ENCODE measurements at regions not wholly inside any gene's neighbourhood (a gene's known extent, or its start where the extent isn't known, plus 50 kb on each side); places are given as distances from the start of the nearest gene placed in this dataset.
"Not testable (repeated sequence)": the region's sequence is repeated elsewhere in the genome, so short reads cannot be mapped to it uniquely, and the experiment has no call there.

DNA sequence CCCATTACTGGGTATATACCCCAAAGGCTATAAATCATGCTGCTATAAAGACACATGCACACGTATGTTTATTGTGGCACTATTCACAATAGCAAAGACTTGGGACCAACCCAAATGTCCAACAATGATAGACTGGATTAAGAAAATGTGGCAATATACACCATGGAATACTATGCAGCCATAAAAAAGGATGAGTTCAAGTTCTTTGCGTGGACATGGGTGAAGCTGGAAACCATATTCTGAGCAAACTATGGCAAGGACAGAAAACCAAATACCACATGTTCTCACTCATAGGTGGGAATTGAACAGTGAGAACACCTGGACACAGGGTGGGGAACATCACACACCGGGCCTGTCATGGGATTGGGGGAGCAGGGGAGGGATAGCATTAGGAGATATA lies 54.4 kb upstream of the MUCL1 start:
- not testable (repeated sequence) for DNase-seq (ENCODE audit: low read depth)

DNA sequence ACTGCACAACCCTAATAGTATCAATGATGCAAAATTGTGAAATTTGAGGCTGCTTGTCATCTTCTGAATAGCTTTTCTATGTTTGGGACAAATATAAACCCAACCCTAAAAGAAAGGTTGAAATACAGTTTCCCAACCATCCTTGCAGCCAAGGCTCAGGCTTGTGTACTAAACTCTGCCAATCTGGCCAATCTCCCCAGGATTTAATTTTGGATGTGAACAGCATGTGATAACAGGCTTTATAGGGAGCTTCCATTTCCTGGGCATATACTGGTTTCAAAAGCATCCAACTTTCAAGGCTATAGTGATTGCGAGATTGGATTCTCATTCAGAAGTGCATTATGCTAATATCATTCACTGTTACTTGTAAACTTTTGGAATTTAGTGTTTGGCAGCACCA lies 55.7 kb upstream of the MUCL1 start:
- DNase-seq (ENCODE audit: low read depth), result no peak

DNA sequence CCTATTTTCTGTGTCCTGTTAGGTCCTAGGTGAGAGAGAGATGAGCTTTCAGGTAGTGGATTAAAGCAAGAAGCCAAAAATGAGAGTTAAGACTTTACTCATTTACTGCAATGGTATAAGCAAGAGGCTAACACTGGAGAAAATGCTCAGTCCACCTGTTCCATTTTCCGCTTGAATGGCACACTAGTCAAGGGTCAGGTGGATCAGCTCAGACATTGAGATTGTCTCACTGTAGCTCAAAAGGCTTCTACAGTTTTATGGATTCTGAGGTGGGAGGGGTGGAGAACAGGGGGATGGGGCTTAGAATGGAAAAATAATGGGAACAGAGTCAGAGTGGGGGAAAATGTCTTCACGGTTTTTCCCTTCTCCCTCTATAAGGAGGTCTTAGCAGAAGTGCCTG lies 57.3 kb upstream of the MUCL1 start:
- DNase-seq (ENCODE audit: low read depth), result no peak

DNA sequence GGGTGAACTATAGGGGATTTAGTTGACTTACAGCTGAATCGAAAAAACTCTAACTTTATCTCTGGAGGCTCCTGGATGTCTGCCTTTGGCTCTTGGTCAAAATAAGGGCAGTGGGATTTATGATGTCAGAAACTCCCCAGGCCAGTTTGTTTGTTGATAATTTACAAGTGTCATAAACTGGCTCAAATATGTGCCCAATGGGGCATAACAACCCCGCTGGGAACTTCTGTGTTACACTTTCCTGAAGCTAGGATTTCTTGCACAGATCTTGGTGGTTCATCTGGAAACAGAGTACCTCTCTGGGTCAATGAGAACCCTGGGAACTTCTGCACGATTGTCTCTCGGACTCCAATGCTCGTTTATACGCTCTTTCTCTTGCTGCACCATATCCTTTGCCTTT lies 58.7 kb upstream of the MUCL1 start:
- DNase-seq (ENCODE audit: low read depth), result no peak

DNA sequence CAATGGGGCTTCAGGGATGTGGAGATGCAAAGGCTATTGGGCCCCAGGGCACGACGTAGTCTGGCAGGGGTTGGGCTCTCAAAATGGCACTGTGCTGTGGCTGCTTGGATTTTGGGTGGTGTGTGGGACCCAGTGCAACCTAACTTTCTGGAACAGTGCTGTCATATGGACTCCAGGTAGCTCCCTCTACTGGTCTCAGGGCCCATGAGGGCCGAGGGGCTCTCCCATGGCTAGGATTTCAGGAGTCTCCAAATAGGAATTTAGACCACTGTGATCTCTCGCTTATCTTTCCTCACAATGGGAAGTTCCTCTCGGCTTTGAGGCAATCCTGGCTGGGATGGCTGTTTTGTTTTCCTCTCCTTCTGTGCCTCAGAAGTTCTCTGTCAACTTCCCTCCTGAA lies 68.2 kb upstream of the MUCL1 start:
- DNase-seq (ENCODE audit: low read depth), result no peak

DNA sequence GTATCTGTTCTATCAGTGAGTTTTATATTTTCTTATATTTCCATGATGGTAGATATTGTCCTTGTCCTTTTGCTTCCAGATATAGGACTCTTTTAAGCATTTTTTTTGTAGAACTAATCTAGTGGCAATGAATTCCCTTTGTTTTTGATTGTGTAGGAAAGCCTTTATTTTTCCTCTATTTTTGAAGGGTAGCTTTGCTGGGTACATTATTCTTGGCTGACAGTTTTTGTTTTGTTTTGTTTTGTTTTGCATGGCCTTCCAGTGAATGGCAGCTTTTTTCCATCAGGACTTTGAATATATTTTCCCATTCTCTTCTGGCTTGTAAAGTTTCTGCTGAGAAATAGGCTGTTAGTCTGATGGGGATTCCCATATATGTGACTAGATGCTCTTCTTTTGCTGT lies 70.2 kb upstream of the MUCL1 start:
- no peak for DNase-seq (ENCODE audit: low read depth)

DNA sequence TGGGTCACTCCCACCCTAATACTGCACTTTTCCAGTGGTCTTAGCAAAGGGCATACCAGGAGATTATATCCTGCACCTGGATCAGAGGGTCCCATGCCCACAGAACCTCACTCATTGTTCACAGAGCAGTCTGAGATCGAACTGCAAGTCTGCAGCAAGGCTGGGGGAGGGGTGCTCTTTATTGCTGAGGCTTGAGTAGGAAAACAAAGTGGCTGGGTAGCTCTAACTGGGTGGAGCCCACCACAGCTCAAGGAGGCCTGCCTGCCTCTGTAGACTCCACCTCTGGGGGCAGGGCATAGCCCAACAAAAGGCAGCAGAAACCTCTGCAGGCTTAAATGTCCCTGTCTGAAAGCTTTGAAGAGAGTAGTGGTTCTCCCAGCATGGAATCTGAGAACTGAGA lies 77.3 kb upstream of the MUCL1 start:
- DNase-seq (ENCODE audit: low read depth), result not testable (repeated sequence)

DNA sequence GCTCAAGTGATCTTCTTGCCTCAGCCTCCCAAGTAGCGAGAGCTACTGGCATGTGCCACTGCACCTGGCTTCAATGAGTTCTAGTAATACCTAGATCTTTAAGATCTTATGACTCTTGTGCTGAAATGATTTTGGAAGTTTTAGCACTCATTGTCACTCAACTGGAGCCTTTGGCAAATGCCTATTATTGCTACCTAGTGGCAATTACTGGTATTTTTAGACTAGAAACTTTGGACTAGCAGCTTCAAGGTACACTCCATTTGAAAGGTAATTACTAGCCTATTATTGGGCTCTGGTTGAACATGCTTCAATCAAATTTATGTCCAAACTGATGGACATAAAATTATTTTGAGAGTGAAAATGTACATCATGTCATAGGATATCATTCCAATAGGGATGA lies 80.7 kb upstream of the MUCL1 start:
- no peak for DNase-seq (ENCODE audit: low read depth)

DNA sequence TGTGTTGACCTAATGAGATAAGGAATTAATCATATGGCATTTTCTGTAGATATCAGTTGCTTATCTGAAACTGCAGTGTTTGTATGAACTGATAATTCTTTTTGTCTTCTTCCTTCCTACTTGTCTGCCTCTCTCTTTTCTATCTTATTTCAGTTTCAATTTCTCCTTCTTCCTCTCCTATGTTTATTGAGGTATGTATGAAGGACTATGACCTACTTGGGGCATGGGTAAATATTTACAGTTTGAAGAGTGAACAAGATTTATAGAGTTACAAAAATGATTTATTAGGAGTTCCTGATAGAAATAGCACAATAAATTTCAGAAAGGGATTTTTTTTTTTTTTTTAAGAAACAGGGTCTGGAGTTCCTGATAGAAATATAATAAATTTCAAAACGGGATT lies 88.7 kb upstream of the MUCL1 start:
- no peak for DNase-seq (ENCODE audit: low read depth)

DNA sequence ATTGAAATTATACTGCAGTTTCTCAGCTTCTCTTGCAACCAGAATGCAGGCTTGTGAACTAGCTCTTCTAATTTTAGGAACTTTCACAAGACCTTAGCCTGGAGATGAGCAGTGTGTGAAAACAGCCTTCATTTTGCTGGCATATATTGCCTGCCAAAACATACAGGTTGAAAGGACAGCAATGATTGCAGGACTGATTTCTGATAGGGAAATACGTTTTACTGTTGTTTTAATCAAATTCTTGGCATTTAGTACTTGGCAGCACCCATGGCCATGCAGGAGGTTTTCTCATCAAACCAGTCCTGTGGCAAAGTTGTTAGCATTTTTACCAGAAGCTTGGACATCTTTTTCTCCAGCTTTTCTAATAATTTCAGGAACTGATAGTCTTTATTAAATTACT lies 91.9 kb upstream of the MUCL1 start:
- DNase-seq (ENCODE audit: low read depth), result no peak

DNA sequence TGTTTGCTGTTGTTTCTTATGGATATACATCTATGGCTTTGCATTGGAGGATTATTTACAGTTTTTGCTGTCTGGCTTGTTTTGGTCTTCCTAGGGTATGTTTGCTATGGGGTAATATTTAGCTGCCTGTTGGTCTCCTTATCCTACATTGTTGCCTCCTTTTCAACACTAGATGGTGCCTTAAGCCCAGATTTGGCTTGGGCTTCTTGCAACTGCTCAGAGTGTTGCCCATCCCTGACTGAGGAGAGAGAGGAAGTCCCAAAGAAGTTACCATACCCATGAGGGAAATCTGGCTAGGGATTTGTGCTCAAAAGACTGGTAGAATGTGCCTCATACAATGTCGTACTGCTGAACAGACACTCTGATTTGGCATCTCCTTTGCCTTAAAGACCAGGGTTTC lies 94.6 kb upstream of the MUCL1 start:
- no peak for DNase-seq (ENCODE audit: low read depth)

DNA sequence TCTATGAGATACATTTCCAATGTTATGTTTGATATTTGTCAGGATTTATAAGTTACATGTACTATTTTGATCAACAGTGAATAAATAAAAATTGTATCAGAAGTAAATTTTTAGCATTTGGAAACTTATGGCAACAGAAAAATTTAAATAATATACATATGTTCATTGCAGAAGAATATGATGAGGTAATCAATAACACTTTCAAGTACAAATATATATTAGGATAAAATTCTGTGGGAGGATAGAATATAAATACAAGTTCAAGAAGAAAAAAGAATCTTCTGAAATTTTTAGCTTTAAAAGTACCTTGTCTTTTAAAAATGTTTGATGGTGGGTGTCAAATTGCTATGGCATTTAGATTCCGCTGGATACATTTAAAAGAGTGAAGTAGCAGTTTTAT lies 102.8 kb upstream of the MUCL1 start:
- no peak for DNase-seq (ENCODE audit: low read depth)

DNA sequence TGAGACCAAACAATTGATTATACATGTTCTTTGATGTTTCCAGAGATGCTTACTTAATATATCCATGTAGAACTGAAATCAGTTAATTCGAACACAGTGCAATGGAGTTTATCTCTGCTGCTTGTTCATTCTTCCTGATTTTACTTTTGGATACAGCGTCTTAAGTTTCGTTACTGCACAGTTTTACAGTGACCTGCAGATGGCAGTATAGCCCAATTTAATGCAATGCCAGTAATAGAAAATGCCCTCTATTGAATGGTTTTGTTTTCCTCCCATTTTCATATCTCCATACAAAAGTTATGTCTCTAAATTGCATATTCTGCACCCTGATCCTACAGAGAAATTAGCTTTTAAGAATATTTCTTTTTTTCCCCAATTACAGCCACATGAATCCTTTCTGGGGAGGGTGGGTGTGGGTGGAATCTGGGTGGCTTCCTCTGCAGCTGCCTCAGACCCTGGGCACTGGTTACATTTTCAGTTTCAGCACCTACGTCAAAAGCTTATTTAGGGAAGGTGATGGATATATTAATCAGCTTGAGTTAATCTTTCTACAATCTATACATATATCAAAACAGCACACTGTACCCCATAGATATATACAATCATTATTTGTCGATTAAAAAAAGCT lies 101.1 kb upstream of the DCD start:
- peak; percentile 39 for DNase-seq (ENCODE audit: low read depth)

DNA sequence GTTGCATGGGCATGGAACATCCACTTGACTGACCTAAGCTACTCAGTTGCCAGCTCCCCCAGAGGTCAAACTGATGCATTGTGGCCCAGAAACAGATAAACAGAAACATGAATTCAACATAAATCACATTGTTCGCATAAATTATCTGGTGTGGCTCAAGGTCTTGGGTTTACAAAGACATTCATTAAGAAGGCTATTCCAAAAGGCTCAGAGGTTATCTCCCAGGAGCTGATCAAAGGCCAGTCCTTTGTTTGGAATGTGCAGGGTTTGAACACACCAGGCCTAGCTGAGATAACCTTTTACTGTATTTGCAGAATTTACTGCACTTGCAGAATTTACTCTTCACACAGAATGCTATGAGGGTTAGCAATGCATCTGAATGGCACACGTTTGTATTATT lies 96.4 kb upstream of the DCD start:
- DNase-seq (ENCODE audit: low read depth), result no peak

DNA sequence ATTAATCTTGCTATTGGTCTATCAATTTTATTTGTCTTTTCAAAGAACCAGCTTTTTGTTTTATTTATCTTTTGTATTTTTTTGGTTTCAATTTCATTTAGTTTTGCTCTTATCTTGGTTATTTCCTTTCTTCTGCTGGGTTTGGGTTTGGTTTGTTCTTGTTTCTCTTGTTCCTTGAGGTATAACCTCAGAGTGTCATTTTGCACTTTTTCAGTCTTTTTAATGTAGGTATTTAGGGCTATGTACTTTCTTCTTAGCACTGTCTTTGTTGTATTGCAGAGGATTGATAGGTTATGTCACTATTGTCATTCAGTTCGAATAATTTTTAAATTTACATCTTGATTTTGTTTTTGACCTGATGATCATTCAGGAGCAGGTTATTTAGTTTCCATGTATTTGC lies 92.7 kb upstream of the DCD start:
- no peak for DNase-seq (ENCODE audit: low read depth)

DNA sequence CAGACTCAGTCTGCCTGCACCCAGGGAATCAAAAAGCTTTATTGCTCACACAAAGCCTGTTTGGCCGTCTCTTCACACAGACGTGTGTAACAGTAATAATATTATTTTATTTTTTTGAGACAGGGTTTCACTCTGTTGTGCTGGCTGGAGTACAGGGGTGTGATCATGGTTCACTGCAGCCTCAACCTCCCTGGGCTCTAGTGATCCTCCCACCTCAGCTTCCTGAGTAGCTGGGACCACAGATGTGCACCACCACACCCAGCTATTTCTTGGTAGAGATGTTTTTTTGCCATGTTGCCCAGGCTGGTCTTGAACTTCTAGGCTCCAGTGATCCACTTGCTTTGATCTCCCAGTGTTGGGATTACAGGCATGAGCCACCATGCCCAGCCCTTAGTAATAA lies 88.4 kb upstream of the DCD start:
- no peak for DNase-seq (ENCODE audit: low read depth)

DNA sequence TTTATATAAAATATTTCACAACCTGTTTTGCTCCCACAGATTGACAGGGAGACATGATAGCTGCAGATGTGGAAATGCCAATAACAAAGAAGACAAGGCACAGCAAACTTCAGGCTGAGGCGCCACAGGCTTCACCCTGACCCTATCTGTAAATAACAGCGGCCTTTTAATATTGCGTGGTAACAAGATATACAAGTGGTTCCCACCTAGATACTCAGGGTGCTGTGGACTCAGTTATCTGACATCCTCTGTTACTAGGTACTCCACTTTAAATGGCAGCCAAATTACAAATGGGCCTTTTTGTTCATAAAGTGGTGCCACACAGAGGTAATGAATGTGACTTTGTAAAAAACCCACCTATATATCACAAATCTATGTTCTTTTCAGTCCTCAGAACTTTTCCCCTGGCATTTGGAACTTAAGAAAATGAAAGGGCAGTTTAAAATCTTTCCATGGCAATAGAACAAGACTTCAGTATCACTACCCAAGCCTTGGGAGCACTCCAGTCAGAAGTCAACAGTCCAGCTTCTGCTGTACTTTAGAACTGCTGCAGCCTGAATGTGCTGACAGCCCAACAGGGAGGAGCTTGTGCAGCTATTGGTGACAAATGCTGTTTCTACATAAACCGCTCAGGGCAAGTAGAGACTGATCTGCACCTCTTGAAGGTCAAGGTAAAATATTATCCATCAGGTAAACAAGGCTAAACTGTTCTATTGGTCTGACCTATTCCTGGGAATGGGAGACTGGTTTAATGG lies 86.2 kb upstream of the DCD start:
- no peak for DNase-seq (ENCODE audit: low read depth)

DNA sequence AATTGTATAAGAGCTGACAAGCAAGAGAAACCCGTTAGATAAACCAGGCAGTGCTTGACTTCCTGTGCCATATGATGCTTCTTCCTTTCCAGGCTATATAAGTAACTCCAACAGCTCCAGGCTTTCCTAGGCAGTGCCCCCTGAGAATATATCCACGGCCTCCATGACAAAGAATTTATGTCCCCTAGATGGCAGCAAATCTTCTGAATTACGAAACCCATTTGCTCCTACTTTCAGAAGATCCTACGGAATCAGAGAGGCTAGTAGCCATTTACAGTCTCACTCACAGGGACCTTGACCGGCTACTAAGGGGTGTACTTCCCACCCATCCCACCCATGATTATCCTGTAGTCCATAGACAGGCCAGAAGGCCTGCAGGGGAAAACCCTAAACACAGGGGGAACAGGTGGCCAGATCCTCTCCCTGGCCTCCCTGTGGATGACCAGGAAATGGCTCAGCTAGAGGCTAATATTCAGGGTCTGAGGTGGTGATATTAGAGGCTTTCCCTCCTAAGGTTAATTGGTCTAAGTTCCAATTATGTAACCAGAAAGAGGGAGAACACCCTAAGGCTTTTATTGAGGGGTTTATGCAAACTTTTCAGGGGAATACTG lies 77.2 kb upstream of the DCD start:
- no peak for DNase-seq (ENCODE audit: low read depth)

DNA sequence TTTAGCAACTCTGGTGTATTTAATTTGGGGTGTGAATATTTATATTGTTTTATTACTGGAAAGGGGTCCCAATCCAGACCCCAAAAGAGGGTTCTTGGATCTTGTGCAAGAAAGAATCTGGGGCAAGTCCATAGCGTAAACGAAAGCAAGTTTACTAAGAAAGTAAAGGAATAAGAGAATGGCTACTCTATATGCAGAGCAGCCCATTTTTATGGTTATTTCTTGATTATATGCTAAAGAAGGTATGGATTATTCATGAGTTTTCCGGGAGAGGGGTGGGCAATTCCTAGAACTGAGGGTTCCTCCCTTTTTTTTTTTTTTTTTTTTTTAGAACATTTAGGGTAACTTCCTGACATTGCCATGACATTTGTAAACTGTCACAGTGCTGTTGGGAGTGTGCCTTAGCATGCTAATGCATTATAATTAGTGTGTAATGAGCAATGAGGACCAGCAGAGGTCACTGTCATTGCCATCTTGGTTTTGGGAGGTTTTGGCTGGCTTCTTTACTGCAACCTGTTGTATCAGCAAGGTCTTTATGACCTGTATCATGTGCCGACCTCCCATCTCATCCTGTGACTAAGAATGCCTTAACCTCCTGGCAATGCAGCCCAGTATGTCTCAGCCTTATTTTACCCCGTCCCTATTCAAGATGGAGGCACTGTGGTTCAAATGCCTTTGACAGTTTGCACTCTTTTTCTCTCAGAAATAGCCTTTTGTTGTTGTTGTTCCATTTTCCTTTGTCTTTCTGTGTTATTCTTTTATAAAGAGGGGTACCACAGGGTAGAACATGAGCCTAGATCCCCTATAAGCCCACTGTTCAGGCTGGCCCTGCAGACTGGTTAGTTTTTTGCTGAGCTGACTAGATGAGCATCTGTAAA lies 75.5 kb upstream of the DCD start:
- DNase-seq (ENCODE audit: low read depth), result no peak

DNA sequence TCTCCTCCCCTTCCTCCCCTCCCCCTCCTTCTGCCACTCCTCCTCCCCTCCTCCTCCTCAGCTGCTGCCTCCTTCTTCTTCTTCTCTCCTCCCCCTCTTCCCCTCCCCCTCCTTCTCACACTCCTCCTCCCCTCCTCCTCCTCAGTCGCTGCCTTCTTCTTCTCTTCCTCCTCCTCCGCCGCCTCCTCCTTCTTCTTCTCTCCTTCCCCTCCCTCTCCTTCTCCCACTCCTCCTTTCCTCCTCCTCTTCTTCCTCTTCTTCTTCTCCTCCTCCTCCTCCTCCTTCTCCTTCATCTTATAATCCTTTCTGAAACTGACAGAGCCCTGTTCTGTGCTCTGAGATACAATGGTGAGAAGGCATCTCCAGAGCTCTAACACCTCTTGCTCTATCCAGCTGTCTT lies 73.1 kb upstream of the DCD start:
- no peak for DNase-seq (ENCODE audit: low read depth)

DNA sequence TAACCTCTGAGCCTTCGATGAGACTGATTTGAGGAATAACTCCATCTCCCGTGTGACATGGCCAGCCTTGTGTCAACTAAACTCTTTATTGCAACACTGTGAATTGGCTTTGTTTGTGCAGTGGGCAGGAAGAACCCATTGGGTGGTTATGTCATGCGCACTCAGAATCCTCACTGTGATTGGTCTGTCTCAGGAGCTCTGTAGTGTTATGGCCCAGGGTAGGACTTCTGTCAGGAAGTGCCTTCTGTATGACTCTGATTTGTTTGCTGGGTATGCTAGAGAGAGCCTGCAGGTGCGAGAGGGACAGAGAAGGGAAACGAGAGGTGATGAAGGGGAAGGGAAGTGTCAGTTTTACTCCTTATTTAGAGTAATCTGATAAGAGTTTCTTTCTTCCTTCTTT lies 71.5 kb upstream of the DCD start:
- no peak for DNase-seq (ENCODE audit: low read depth)

DNA sequence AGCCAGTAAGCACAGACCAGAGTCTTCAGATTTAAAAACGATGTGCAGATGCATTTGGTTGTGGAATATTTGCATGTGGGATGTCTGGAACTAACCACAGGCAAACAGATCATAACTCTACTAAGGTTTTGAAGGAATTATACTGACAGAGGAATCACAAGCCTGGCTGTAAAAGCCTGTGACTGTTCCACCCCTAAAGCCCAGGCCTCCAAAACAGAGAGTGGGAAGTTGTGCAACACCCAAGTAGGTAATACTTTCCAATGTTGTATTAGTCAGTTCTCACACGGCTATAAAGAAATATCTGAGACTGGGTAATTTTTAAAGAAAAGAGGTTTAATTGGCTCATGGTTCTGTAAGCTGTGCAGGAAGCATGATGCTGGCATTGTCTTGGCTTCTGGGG lies 68.1 kb upstream of the DCD start:
- no peak for DNase-seq (ENCODE audit: low read depth)

DNA sequence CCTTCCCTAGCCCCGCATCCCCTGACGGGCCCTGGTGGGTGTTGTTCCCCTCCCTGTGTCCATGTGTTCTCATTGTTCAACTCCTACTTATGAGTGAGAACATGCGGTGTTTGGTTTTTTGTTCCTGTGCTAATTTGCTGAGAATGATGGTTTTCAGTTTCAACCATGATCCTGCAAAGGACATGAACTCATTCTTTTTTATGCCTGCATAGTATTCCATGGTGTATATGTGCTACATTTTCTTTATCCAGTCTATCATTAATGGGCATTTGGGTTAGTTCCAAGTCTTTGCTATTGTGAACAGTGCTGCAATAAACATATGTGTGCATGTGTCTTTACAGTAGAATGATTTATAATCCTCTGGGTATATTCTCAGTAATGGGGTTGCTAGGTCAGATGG lies 65.7 kb upstream of the DCD start:
- DNase-seq (ENCODE audit: low read depth), result not testable (repeated sequence)

Measured in fibroblast of the conjunctiva (primary cell).